Esophagus squamous epithelium (tissue), 5 donors: ENCODE measurements at regions not wholly inside any gene's neighbourhood (a gene's known extent, or its start where the extent isn't known, plus 50 kb on each side); places are given as distances from the start of the nearest gene placed in this dataset.

ENCODE experiments used
- DNase-seq: peaks from one replicate; lab custom pipeline; 2025; lab: John Stamatoyannopoulos, UW
- H3K27ac ChIP-seq, 4 donors: fragments of 200-600 bp; sonication (generic); one replicate each; pipeline ENCODE4 v1.5.1; 2016 to 2019; ENCODE audit warnings: mild to moderate bottlenecking in 1 of 4
- H3K27me3 ChIP-seq, 4 donors: fragments of 200-600 bp; sonication (generic); 1 replicate in 3 of 4; 2 replicates in 1 of 4; pipeline versions ENCODE4 v1.5.1 to v1.6.0; 2017 to 2021; ENCODE audit warnings: antibody characterized with exemption in 1 of 4
- H3K36me3 ChIP-seq, 3 donors: fragments of 200-600 bp; sonication (generic); one replicate each; pipeline ENCODE4 v1.5.1; 2016 to 2019
- H3K4me1 ChIP-seq, 3 donors: fragments of 200-600 bp; sonication (generic); one replicate each; pipeline ENCODE4 v1.5.1; 2017 to 2019
- H3K4me3 ChIP-seq, 4 donors: fragments of 200-600 bp; sonication (generic); 1 replicate in 3 of 4; 2 replicates in 1 of 4; pipeline ENCODE4 v1.5.1; 2016 to 2019; ENCODE audit warnings: mild to moderate bottlenecking in 2 of 4, moderate library complexity in 1 of 4
- H3K9me3 ChIP-seq, 3 donors: fragments of 200-600 bp; sonication (generic); one replicate each; pipeline ENCODE4 v1.5.1; 2016 to 2019
- CTCF ChIP-seq, 6 experiments: fragments of 450-650 bp in 4 of 6; fragments of 200-600 bp in 2 of 6; sonication (generic) in 2 of 6; IDR thresholded peaks; one replicate each; pipeline ENCODE4 v1.5.1; 2016 to 2019; ENCODE audit warnings: antibody characterized with exemption in 6 of 6, mild to moderate bottlenecking in 4 of 6, moderate library complexity in 4 of 6
- POLR2A ChIP-seq, 4 donors: fragments of 450-650 bp; IDR thresholded peaks; one replicate each; pipeline ENCODE4 v1.6.1; 2017; ENCODE audit warnings: antibody characterized with exemption in 4 of 4, mild to moderate bottlenecking in 4 of 4, moderate library complexity in 3 of 4
- WGBS, 2 donors: methylation state at CpG; one replicate each; pipeline ENCODE4 v1.1.5; 2018; 5-methylcytosine and 5-hydroxymethylcytosine counted together
- intact Hi-C: fragments of 100-400 bp; cut with DNase I; formaldehyde crosslinking; loops from one replicate; pipeline ENCODE4 v1.15.0; 2022
- donor health status: DM: yes; HTN: yes; CAD: no.

GRCh38 chr7:17611611-17612010 is 313.2 kb downstream of the AHR start:
- H3K4me1 ChIP-seq, result no peaks in the 10 kb centered on the region
- 79 to 95% methylated on average over 4 of the region's 4 CpGs for WGBS, 2 donors
- no peak overlapping the region for H3K27ac ChIP-seq
- H3K36me3 ChIP-seq, result no peaks in the 10 kb centered on the region
- DNase-seq, result no peak
- no peaks in the 10 kb centered on the region for H3K27me3 ChIP-seq
- intact Hi-C loops, result no loop called here
- no peaks in the 10 kb centered on the region for H3K9me3 ChIP-seq
- no peak overlapping the region for H3K4me3 ChIP-seq
- no peak for TF ChIP-seq CTCF (IDR thresholded peaks at IDR 0.05)
- no peak for TF ChIP-seq POLR2A (IDR thresholded peaks at IDR 0.05)

- Histone ChIP-seq H3K4me3 (no peak overlapping the region), H3K27me3 (no peaks in the 10 kb centered on the region), H3K36me3 (no peaks in the 10 kb centered on the region), H3K4me1 (no peaks in the 10 kb centered on the region), H3K9me3 (no peaks in the 10 kb centered on the region), H3K27ac (no peak overlapping the region)
- intact Hi-C loops, result no loop called here
- DNase-seq, result no peak
- WGBS, 2 donors, result 83 to 100% methylated on average over 1 to 2 of the region's 2 CpGs
- TF ChIP-seq POLR2A (IDR thresholded peaks at IDR 0.05) (no peak), CTCF (IDR thresholded peaks at IDR 0.05) (no peak)
Measured at GRCh38 chr7:17613338-17614041, 315.0 kb downstream of the AHR start.

GRCh38 chr7:17617380-17617779 is 318.9 kb downstream of the AHR start:
- no peak overlapping the region for H3K27ac ChIP-seq
- no peaks in the 10 kb centered on the region for H3K36me3 ChIP-seq
- no peak overlapping the region for H3K4me3 ChIP-seq
- DNase-seq, result no peak
- 69 to 83% methylated on average over 2 of the region's 2 CpGs for WGBS, 2 donors
- no peaks in the 10 kb centered on the region for H3K9me3 ChIP-seq
- no peaks in the 10 kb centered on the region for H3K27me3 ChIP-seq
- TF ChIP-seq POLR2A (IDR thresholded peaks at IDR 0.05) (no peak), CTCF (IDR thresholded peaks at IDR 0.05) (no peak)
- no peaks in the 10 kb centered on the region for H3K4me1 ChIP-seq
- intact Hi-C loops, result no loop called here

- Histone ChIP-seq H3K4me1 (no peaks in the 10 kb centered on the region), H3K27me3 (no peaks in the 10 kb centered on the region), H3K9me3 (no peaks in the 10 kb centered on the region), H3K4me3 (no peak overlapping the region), H3K36me3 (no peaks in the 10 kb centered on the region), H3K27ac (no peak overlapping the region)
- DNase-seq, result no peak
- intact Hi-C loops, result no loop called here
- no peak for TF ChIP-seq CTCF (IDR thresholded peaks at IDR 0.05)
- TF ChIP-seq POLR2A (IDR thresholded peaks at IDR 0.05), result no peak
- 84 to 86% methylated on average over 11 of the region's 11 CpGs for WGBS, 2 donors
Measured at GRCh38 chr7:17617857-17618651, 319.6 kb downstream of the AHR start.

- intact Hi-C loops, result no loop called here
- no peak overlapping the region for H3K4me3 ChIP-seq
- WGBS, 2 donors, result 91 to 100% methylated on average over 1 of the region's 1 CpG
- H3K9me3 ChIP-seq, result no peaks in the 10 kb centered on the region
- TF ChIP-seq POLR2A (IDR thresholded peaks at IDR 0.05) (no peak), CTCF (IDR thresholded peaks at IDR 0.05) (no peak)
- no peak for DNase-seq
- no peaks in the 10 kb centered on the region for H3K27me3 ChIP-seq
- no peaks in the 10 kb centered on the region for H3K36me3 ChIP-seq
- H3K27ac ChIP-seq, result no peak overlapping the region
- no peaks in the 10 kb centered on the region for H3K4me1 ChIP-seq
Measured at GRCh38 chr7:17618652-17618974, 320.2 kb downstream of the AHR start.
